ENCODE measurements at regions not wholly inside any gene's neighbourhood (a gene's known extent, or its start where the extent isn't known, plus 50 kb on each side); places are given as distances from the start of the nearest gene placed in this dataset.

GRCh38 chr5:54720341-54720740, 202.8 kb downstream of the SNX18 start:
- TF ChIP-seq EP300 (IDR thresholded peaks at IDR 0.05; ENCODE audit: borderline replicate concordance) (no peak), REST (IDR thresholded peaks at IDR 0.05; ENCODE audit: low read depth) (no peak), YY1 (IDR thresholded peaks at IDR 0.05; ENCODE audit: low read depth) (no peak), TAF1 (IDR thresholded peaks at IDR 0.05; ENCODE audit: low read depth) (no peak), TEAD4 (IDR thresholded peaks at IDR 0.05) (no peak), TCF12 (IDR thresholded peaks at IDR 0.05; ENCODE audit: low read depth) (no peak), CREB1 (IDR thresholded peaks at IDR 0.05; ENCODE audit: low read depth) (no peak), ZBTB7A (IDR thresholded peaks at IDR 0.05; ENCODE audit: low read depth) (no peak), FOXM1 (IDR thresholded peaks at IDR 0.05; ENCODE audit: borderline replicate concordance, low read depth) (no peak)

- peak; percentile 61; the same call in 1 of the 2 replicates for TF ChIP-seq FOXM1 (IDR thresholded peaks at IDR 0.05; ENCODE audit: borderline replicate concordance, low read depth)
- TF ChIP-seq REST (IDR thresholded peaks at IDR 0.05; ENCODE audit: low read depth): no peak
- peak; percentile 87 for TF ChIP-seq TCF12 (IDR thresholded peaks at IDR 0.05; ENCODE audit: low read depth)
- peak; percentile 91 for TF ChIP-seq TEAD4 (IDR thresholded peaks at IDR 0.05)
- peak; percentile 85 for TF ChIP-seq NFIC (IDR thresholded peaks at IDR 0.05)
- TF ChIP-seq USF1 (IDR thresholded peaks at IDR 0.05): peak; percentile 21; the same call in 1 of the 2 replicates
- TF ChIP-seq MAX (IDR thresholded peaks at IDR 0.05): peak; percentile 63
- no peak for TF ChIP-seq CEBPB (IDR thresholded peaks at IDR 0.05)
- no peak for TF ChIP-seq TAF1 (IDR thresholded peaks at IDR 0.05; ENCODE audit: low read depth)
- peak; percentile 84 for TF ChIP-seq EP300 (IDR thresholded peaks at IDR 0.05; ENCODE audit: borderline replicate concordance)
- TF ChIP-seq CREB1 (IDR thresholded peaks at IDR 0.05; ENCODE audit: low read depth): no peak
- peak; percentile 56; the same call in 1 of the 2 replicates for TF ChIP-seq YY1 (IDR thresholded peaks at IDR 0.05; ENCODE audit: low read depth)
- TF ChIP-seq EGR1 (IDR thresholded peaks at IDR 0.05): 0 out of 2 replicates have a peak, but pooled peaks have one; percentile 4
- peak; percentile 39 for TF ChIP-seq ZBTB7A (IDR thresholded peaks at IDR 0.05; ENCODE audit: low read depth)
- TF ChIP-seq RAD21 (IDR thresholded peaks at IDR 0.05; ENCODE audit: low read depth): no peak; the same call in 1 of the 2 replicates
Measured at GRCh38 chr5:54719384-54720283, 202.1 kb downstream of the SNX18 start.

- TF ChIP-seq USF1 (IDR thresholded peaks at IDR 0.05) (0 out of 2 replicates have a peak, but pooled peaks have one; percentile 40), MAX (IDR thresholded peaks at IDR 0.05) (peak; percentile 83), TCF12 (IDR thresholded peaks at IDR 0.05; ENCODE audit: low read depth) (no peak), YY1 (IDR thresholded peaks at IDR 0.05; ENCODE audit: low read depth) (0 out of 2 replicates have a peak, but pooled peaks have one; percentile 12)
Measured at GRCh38 chr5:54718656-54719055, 201.1 kb downstream of the SNX18 start.

GRCh38 chr5:54717870-54718269, 200.3 kb downstream of the SNX18 start:
- TF ChIP-seq REST (IDR thresholded peaks at IDR 0.05; ENCODE audit: low read depth) (no peak), CREB1 (IDR thresholded peaks at IDR 0.05; ENCODE audit: low read depth) (no peak), EGR1 (IDR thresholded peaks at IDR 0.05) (no peak), FOXM1 (IDR thresholded peaks at IDR 0.05; ENCODE audit: borderline replicate concordance, low read depth) (no peak), TAF1 (IDR thresholded peaks at IDR 0.05; ENCODE audit: low read depth) (no peak), USF1 (IDR thresholded peaks at IDR 0.05) (no peak), TEAD4 (IDR thresholded peaks at IDR 0.05) (no peak), NFIC (IDR thresholded peaks at IDR 0.05) (no peak), CEBPB (IDR thresholded peaks at IDR 0.05) (no peak), EP300 (IDR thresholded peaks at IDR 0.05; ENCODE audit: borderline replicate concordance) (no peak), MAX (IDR thresholded peaks at IDR 0.05) (no peak), RAD21 (IDR thresholded peaks at IDR 0.05; ENCODE audit: low read depth) (no peak), ZBTB7A (IDR thresholded peaks at IDR 0.05; ENCODE audit: low read depth) (no peak), TCF12 (IDR thresholded peaks at IDR 0.05; ENCODE audit: low read depth) (no peak), YY1 (IDR thresholded peaks at IDR 0.05; ENCODE audit: low read depth) (no peak)
